ENCODE measurements at regions not wholly inside any gene's neighbourhood (a gene's known extent, or its start where the extent isn't known, plus 50 kb on each side); places are given as distances from the start of the nearest gene placed in this dataset.
A peak's percentile ranks its signal among the peaks of the same experiment; 100 is the strongest.

DNA sequence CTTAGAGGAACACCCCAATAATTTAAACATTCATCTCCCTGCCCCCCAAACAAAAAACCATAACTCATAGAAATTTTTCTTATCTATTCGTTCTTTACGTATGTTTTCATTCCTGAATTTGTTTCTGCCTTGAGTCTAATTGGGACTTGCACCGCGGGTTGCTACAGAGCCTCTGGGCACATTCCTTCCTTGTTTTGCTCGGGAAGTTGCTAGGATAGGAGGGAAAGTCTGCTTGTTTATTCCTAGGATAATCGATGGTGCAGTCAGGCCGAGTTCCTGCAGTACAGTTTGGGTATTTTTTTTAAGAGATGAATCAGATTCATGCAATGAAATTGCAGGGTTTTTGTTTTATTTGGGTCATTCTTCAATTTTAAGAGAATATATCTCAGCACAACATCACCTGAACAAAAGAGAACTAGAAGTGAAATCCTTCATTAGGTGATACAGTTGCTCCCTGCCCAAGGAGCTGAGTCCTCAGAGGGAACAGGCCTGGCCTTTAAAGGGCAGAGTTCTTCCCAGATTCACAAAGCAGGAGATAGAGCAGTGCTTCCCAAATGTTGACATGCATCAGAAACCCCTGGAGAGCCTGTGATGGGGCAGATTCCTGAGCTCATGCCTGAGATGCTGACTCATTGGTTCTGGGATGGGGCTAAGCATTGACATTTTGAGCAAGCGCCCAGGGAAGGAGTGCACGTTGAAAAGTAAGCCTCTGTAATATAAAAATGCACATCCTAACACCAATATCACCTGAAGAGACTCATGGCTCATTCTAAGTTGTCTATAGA is 114.9 kb upstream of the FAM9B start:
- DNase-seq, result no peak

DNA sequence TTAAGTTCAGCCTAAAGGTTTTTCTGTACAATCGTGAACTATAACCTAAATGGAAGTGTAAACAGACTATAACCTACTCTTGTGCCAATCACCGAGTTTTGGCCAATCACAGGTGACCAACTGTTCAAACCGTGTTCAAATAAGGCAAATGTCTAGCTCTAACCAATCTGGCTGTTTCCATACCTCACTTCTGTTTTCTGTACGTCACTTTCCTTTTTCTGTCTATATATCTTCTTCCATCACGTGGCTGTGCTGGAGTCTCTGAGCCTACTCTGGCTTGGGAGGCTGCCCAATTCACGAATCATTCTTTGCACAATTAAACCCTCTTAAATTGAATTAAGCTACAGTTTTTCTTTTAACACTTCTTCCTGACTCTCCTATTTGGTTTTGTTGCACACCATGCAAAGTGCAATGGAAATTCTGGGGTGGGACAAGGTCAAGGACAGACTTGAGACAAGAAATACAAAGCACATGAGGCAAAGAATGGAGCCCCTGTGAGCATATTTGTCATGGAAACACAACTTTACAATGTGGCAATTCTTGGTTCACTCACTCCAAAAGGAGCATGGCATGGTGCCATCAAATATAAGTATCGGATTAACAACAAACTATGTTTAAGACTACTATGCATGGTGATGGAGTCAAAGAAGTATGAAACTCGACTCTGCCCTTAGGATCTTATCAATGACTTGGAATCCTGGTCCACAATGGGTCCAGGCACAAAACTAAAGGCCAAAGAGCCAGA is 115.7 kb upstream of the FAM9B start:
- no peak for DNase-seq

DNA sequence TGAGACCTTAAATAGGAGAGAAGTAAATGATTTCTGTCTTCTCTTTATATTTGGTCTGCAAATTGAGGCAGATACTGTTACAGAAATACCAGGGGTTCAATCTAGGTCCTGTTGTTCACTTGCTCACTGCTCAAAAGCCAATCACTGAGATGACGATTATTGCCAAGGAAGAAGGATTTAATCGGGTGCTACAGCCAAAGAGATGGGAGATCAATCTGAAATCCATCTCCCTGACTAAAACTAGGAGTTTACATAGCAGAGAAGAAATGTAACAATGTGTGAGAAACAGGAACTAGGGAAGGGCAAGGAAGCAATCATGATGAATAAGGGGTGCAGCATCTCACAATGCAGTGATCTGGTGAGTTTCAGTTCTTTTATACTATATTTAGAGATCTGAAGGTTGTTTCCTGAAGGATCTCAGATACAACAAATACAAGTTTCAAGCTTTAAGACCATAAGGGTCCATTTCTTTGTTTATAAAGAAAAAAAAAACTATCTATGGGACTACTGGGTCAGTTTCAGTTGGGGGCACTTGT is 117.9 kb upstream of the FAM9B start:
- no peak for DNase-seq

- no peak for DNase-seq
Measured at GRCh38 chrX:9153300-9153699, 119.4 kb upstream of the FAM9B start.

DNA sequence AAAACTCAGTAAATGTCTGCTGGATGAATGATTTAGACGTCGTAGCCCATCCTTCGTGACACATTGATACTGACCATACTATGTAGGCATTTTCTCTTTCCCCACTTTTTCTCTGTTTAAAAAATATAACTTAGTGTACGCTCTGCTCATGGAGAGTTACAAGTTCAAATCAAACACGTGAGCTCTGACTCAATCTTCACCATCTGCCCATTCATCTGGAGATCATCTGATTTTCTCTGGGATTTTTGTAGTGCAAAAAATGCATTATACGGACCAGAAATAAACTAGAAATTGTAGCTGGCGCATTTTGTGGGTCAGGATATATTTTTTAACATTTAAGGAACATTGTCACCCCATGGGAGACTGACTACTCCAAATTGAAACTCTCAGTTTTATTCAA is 124.7 kb upstream of the FAM9B start:
- no peak for DNase-seq

- DNase-seq, result no peak
Measured at GRCh38 chrX:9160698-9161329, 126.9 kb upstream of the FAM9B start.

- DNase-seq, result no peak
Measured at GRCh38 chrX:9162698-9163097, 128.8 kb upstream of the FAM9B start.

DNA sequence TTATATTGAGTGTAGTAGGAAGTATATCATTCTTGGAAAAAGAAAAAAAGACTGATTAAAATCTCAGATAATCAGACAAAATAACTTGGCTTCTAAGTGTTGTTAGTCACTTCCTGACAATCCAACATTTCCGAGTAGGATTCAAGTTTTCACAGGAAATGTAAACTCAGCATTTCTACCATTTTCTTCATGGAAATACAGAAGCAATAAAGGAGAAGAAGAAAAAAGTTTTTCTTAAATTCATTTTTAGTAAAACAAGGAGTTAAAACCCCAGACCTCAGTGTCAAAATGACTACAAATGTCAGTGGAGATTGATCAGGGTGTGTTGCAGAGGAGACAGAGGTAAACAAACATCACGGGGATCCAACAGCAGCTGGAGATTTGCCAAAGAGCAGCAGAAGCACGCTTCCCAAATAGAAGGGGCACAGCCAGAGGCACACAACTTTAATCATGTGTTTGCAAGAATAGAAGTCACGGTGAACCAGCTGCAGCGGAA is 129.3 kb upstream of the FAM9B start:
- peak; percentile 3 for DNase-seq

DNA sequence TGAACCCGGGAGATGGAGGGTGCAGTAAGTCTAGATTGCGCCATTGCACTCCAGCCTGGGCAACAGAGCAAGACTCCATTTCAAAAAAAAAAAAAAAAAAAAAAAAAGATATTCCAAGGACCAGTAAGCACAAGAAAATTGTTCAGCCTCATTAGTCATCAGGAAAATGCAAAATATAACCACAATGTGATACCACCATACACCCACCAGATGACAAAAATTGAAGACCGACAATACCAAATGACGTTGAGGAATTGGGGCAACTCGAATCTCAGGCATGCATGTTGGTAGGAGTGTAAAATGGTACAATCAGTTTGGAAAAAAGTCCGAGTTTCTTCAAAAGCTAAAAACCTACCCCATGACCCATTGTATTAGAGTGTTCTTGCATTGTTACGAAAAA is 130.2 kb upstream of the FAM9B start:
- DNase-seq, result no peak

DNA sequence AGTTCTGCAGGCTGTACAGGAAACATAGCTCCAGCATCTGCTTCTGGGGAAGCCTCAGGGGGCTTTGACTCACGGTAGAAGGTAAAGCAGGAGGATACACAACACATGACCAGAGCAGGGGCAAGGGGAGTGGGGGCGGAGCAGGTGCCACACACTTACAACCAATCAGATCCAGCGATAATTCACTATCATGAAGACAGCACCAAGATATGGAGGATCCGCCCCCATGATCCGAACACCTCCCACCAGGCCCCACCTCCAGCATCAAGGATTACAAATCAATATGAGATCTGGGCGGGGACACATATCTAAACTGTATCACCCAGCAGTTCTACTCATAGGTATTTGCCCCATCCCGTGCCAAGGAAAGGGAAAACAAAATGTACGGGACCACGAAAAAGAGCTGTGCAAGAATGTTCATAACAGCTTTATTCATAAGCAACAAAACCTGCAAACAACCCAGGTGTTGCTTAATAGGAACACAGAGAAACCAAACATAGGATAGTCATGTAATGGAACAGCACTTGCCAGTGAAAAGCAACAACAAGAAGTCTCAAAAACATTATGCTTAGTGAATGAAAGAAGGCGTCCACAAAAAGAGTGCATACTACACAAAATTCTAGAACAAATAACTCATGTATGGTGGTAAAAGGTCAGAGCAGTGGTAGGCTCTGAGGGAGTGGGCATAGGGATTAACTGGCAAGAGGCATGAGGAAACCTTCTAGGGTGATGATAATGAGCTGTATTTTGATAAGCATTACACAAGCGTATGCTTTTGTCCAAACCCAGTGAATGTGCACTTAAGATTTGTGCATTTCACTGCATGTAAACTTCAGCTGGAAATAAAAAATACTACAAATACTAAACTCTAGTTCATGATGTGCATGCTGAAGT is 130.9 kb upstream of the FAM9B start:
- no peak for DNase-seq

DNA sequence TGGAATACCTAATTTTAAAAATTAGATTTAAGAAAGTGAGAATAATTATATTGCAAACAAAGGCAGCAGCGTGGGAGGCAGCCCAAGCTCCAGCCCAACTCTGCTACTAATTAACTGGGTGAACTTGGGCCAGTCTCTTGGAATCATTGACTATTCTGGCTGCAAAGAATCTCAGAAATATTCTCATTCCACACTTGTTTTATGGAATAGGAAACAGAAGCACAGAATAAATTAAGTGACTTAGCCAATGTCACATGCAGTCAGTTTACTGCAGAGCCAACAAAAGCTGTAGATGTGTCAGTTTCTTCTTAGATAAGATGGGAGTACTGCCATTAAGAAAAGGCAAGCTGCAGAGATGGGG is 132.6 kb upstream of the FAM9B start:
- no peak for DNase-seq

- no peak for DNase-seq
Measured at GRCh38 chrX:9171841-9172463, 138.0 kb upstream of the FAM9B start.

DNA sequence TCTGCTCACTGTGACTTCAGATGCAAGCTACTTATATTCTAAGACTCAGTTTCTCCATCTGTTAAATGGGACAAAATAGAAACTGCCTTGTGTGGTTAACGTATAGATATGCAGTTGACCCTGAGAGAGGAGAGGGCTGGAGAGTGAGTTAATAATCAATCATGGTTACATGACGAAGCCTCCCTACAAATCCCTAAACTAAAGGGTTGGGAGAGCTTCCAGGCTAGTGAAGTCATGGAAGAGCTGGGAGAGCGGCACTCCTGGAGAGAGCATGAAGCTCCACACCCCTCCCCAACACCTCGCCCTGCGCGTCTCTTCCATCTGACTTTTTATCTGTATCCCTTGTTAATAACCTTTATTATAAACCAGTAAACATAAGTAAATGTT is 138.5 kb upstream of the FAM9B start:
- DNase-seq, result no peak

DNA sequence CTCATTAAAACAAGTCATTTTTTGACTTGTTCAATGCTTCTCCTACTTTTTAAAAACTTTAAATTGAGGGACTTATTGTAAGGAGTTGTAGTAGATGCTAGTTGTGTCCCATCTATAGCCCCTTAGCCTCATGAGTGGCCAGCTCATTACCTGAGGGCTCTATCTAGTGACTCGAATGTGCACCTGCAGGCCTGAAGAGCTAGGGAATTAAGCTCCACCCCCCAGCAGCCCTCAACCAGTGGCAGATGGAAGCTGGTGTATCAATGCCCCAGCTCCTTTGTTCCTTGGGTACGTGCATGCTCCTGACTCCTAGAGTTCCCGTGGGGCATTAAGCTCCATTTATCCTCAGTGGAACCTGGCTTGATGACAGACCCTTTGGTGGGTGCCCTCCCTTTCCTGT is 146.7 kb upstream of the FAM9B start:
- no peak for DNase-seq

GRCh38 chrX:9182041-9182440 is 148.1 kb upstream of the FAM9B start:
- DNase-seq, result no peak

DNA sequence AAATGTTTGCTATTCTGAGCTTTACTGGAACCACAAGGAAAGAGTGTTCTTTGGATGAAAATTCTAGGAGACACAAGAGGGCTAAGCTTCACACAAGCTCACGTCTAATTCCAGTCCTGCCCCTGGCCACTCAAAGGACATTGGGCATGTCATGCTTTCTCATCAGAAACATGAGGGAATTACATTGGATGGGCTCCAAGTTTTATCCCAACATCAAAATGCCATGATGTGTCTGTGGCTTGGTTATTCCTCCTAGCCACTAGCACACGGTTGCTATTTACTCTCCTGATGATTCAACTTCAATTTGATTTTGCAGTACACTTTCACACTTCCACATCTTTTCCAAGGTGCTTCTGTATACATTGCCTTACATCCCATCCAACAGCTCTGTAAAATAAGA is 149.6 kb upstream of the FAM9B start:
- DNase-seq, result no peak

GRCh38 chrX:9184211-9184610 is 150.3 kb upstream of the FAM9B start:
- DNase-seq, result no peak

- DNase-seq, result peak; percentile 13
Measured at GRCh38 chrX:9188117-9188516, 154.2 kb upstream of the FAM9B start.

DNA sequence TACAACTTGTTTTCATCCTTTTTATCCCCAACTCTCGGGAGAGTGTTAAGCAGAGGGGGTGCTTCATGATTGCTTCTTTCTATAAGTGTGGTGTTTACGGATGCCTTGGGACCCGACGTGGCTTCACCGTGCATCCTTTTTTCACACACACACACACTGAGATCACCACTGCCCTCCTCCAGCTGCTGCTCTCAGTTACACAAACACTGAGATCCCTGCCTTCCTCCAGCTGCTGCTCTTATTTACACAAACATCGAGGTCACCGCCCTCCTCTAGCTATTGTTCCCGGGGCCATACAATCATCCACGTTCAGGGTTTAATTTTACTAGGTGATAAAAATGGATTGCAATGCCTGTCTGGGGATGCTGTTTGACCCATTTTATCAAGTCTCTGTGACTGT is 155.4 kb upstream of the FAM9B start:
- DNase-seq, result no peak

GRCh38 chrX:9191392-9191791 is 157.5 kb upstream of the FAM9B start:
- no peak for DNase-seq

DNA sequence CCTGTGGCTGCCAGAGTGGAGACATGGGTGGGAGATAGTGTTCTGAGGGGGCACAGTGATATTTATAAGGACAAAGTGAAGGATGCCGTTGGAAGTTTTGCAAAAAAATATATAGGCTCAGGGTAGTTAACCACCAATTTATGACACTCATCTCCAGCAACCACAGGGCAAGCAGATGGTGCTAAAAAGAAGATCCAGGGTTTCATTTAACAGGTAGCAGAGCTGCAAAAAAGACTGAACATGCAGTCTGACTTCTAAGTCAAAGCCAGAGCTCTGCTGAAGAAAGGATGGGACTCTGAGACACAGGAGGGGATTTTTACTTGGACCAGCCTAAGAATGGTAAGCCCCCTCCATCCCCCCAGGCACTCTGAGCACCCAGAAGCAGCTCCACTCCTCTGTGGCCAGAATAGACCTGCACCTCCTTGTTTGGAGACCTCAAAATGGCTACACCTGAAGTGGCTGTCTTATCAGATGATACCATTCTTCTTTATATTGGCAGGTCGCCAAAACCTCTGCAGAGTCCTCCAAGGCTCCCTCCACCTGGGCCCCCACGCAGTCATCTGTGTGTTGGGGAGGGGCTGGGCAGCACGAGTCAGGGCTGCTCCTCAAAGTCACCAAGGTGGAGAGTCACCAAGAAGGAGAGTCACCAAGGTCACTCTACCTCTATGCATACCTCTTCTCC is 161.4 kb upstream of the FAM9B start:
- DNase-seq, result peak; percentile 1
